Colon (tissue), 2 donors: ENCODE measurements at regions not wholly inside any gene's neighbourhood (a gene's known extent, or its start where the extent isn't known, plus 50 kb on each side); places are given as distances from the start of the nearest gene placed in this dataset.
"Not testable (repeated sequence)": the region's sequence is repeated elsewhere in the genome, so short reads cannot be mapped to it uniquely, and the experiment has no call there.

ENCODE experiments used
- FAIRE-seq: peaks from 2 replicates; lab custom pipeline; 2012; peaks lifted over from hg19 to GRCh38; lab: Jason Lieb, UNC
- donor health status: control.
- donor health status: control.

GRCh38 chr2:228516019-228516418 lies 334.5 kb upstream of the SPHKAP start:
- FAIRE-seq: no peak

- FAIRE-seq: not testable (repeated sequence)
Observed at GRCh38 chr2:228513480-228513879, 332.0 kb upstream of the SPHKAP start.

GRCh38 chr2:228509021-228509420 lies 327.5 kb upstream of the SPHKAP start:
- no peak for FAIRE-seq

GRCh38 chr2:228507870-228508269 lies 326.4 kb upstream of the SPHKAP start:
- FAIRE-seq: no peak

- FAIRE-seq: no peak
Observed at GRCh38 chr2:228507231-228507824, 325.8 kb upstream of the SPHKAP start.

GRCh38 chr2:228503731-228504130 lies 322.2 kb upstream of the SPHKAP start:
- no peak for FAIRE-seq

GRCh38 chr2:228493852-228494251 lies 312.4 kb upstream of the SPHKAP start:
- FAIRE-seq: no peak

GRCh38 chr2:228479014-228479413 lies 297.5 kb upstream of the SPHKAP start:
- no peak for FAIRE-seq

- FAIRE-seq: no peak
Observed at GRCh38 chr2:228474466-228474865, 293.0 kb upstream of the SPHKAP start.

- no peak for FAIRE-seq
Observed at GRCh38 chr2:228469721-228470120, 288.2 kb upstream of the SPHKAP start.

GRCh38 chr2:228466851-228467250 lies 285.4 kb upstream of the SPHKAP start:
- FAIRE-seq: no peak

GRCh38 chr2:228465408-228465807 lies 283.9 kb upstream of the SPHKAP start:
- FAIRE-seq: no peak

- no peak for FAIRE-seq
Observed at GRCh38 chr2:228458364-228458763, 276.9 kb upstream of the SPHKAP start.

GRCh38 chr2:228447266-228447915 lies 265.9 kb upstream of the SPHKAP start:
- no peak for FAIRE-seq

GRCh38 chr2:228446734-228447133 lies 265.2 kb upstream of the SPHKAP start:
- no peak for FAIRE-seq

GRCh38 chr2:228444161-228444560 lies 262.7 kb upstream of the SPHKAP start:
- FAIRE-seq: no peak

- no peak for FAIRE-seq
Observed at GRCh38 chr2:228433721-228434120, 252.2 kb upstream of the SPHKAP start.

GRCh38 chr2:228432116-228432515 lies 250.6 kb upstream of the SPHKAP start:
- FAIRE-seq: no peak

- no peak for FAIRE-seq
Observed at GRCh38 chr2:228430986-228431385, 249.5 kb upstream of the SPHKAP start.

GRCh38 chr2:228426502-228427216 lies 245.2 kb upstream of the SPHKAP start:
- FAIRE-seq: no peak

- FAIRE-seq: not testable (repeated sequence)
Observed at GRCh38 chr2:228425411-228426060, 244.0 kb upstream of the SPHKAP start.

GRCh38 chr2:228417956-228418355 lies 236.5 kb upstream of the SPHKAP start:
- no peak for FAIRE-seq

GRCh38 chr2:228417526-228417925 lies 236.0 kb upstream of the SPHKAP start:
- no peak for FAIRE-seq
